ENCODE measurements at regions not wholly inside any gene's neighbourhood (a gene's known extent, or its start where the extent isn't known, plus 50 kb on each side); places are given as distances from the start of the nearest gene placed in this dataset.

GRCh38 chr10:4361581-4361980 is 464.4 kb upstream of the AKR1E2 start:
- Histone ChIP-seq H3K27me3 (ENCODE audit: control insufficient read depth in 2 of 2, insufficient read depth in 2 of 2, low read length in 2 of 2) (no peaks in the 10 kb centered on the region), H3K4me3 (ENCODE audit: low read length) (no peak overlapping the region), H3K9me3 (ENCODE audit: control insufficient read depth in 2 of 3, low read length in 3 of 3) (no peaks in the 10 kb centered on the region), H3K4me1 (ENCODE audit: control insufficient read depth in 2 of 2, insufficient read depth in 2 of 2, low read length in 2 of 2) (no peaks in the 10 kb centered on the region), H3K27ac (ENCODE audit: low read depth, low read length) (no peak overlapping the region), H3K36me3 (ENCODE audit: control insufficient read depth in 2 of 3, insufficient read depth in 3 of 3, low read length in 3 of 3) (no peaks in the 10 kb centered on the region)
- no peak for ATAC-seq
- H3K4me1 Mint-ChIP-seq, result no peaks in the 10 kb centered on the region
- POLR2A ChIA-PET, result no interaction called here
- H3K27ac Mint-ChIP-seq, result no peak overlapping the region
- no peaks in the 10 kb centered on the region for H3K36me3 Mint-ChIP-seq
- no peak overlapping the region for H3K4me3 Mint-ChIP-seq
- intact Hi-C loops (cut with micrococcal nuclease), result no loop called here
- CTCF ChIA-PET, result no interaction called here
- H3K9me3 Mint-ChIP-seq, result no peaks in the 10 kb centered on the region
- no peak for DNase-seq
- H3K27me3 Mint-ChIP-seq, result peaks cover 0 to 27% (median 18%) of the 10 kb centered on the region in 5 donors

- ChIA-PET POLR2A (no interaction called here), CTCF (no interaction called here)
- no peak for DNase-seq
- H3K27ac Mint-ChIP-seq, result no peak overlapping the region
- no peak for ATAC-seq
- no peaks in the 10 kb centered on the region for H3K36me3 ChIP-seq (ENCODE audit: control insufficient read depth in 2 of 3, insufficient read depth in 3 of 3, low read length in 3 of 3)
- H3K36me3 Mint-ChIP-seq, result no peaks in the 10 kb centered on the region
- H3K4me3 Mint-ChIP-seq, result no peak overlapping the region
- H3K4me3 ChIP-seq (ENCODE audit: low read length), result no peak overlapping the region
- no peak overlapping the region for H3K27ac ChIP-seq (ENCODE audit: low read depth, low read length)
- H3K4me1 Mint-ChIP-seq, result no peaks in the 10 kb centered on the region
- no peaks in the 10 kb centered on the region for H3K9me3 ChIP-seq (ENCODE audit: control insufficient read depth in 2 of 3, low read length in 3 of 3)
- intact Hi-C loops (cut with micrococcal nuclease), result no loop called here
- no peaks in the 10 kb centered on the region for H3K4me1 ChIP-seq (ENCODE audit: control insufficient read depth in 2 of 2, insufficient read depth in 2 of 2, low read length in 2 of 2)
- H3K27me3 Mint-ChIP-seq, result peaks cover under 1 to 35% (median 22%) of the 10 kb centered on the region in 5 donors
- H3K9me3 Mint-ChIP-seq, result peaks cover 0 to 1% (median 0%) of the 10 kb centered on the region in 11 donors
- no peaks in the 10 kb centered on the region for H3K27me3 ChIP-seq (ENCODE audit: control insufficient read depth in 2 of 2, insufficient read depth in 2 of 2, low read length in 2 of 2)
Observed at GRCh38 chr10:4359003-4359402, 467.0 kb upstream of the AKR1E2 start.

- Mint-ChIP-seq H3K4me1 (peaks cover 0 to 2% (median 0%) of the 10 kb centered on the region in 7 donors), H3K27me3 (peaks cover 7 to 35% (median 23%) of the 10 kb centered on the region in 5 donors), H3K36me3 (no peaks in the 10 kb centered on the region), H3K9me3 (peaks cover 0 to 1% (median 0%) of the 10 kb centered on the region in 11 donors), H3K4me3 (no peak overlapping the region), H3K27ac (no peak overlapping the region)
- ATAC-seq (no peak), DNase-seq (no peak)
- Histone ChIP-seq H3K36me3 (ENCODE audit: control insufficient read depth in 2 of 3, insufficient read depth in 3 of 3, low read length in 3 of 3) (no peaks in the 10 kb centered on the region), H3K27ac (ENCODE audit: low read depth, low read length) (no peak overlapping the region), H3K9me3 (ENCODE audit: control insufficient read depth in 2 of 3, low read length in 3 of 3) (no peaks in the 10 kb centered on the region), H3K4me1 (ENCODE audit: control insufficient read depth in 2 of 2, insufficient read depth in 2 of 2, low read length in 2 of 2) (no peaks in the 10 kb centered on the region), H3K4me3 (ENCODE audit: low read length) (no peak overlapping the region), H3K27me3 (ENCODE audit: control insufficient read depth in 2 of 2, insufficient read depth in 2 of 2, low read length in 2 of 2) (no peaks in the 10 kb centered on the region)
- ChIA-PET CTCF (interaction anchor here (0.8 kb wide), 1 partner anchor 31 kb away, joined by 3 read pairs; no protein-coding TSS in a partner anchor), POLR2A (no interaction called here)
- intact Hi-C loops (cut with micrococcal nuclease), result no loop called here
Observed at GRCh38 chr10:4357911-4358310, 468.1 kb upstream of the AKR1E2 start.

- DNase-seq (no peak), ATAC-seq (no peak)
- peaks cover 8 to 28% (median 17%) of the 10 kb centered on the region in 5 donors for H3K27me3 Mint-ChIP-seq
- Histone ChIP-seq H3K36me3 (ENCODE audit: control insufficient read depth in 2 of 3, insufficient read depth in 3 of 3, low read length in 3 of 3) (no peaks in the 10 kb centered on the region), H3K27ac (ENCODE audit: low read depth, low read length) (no peak overlapping the region), H3K27me3 (ENCODE audit: control insufficient read depth in 2 of 2, insufficient read depth in 2 of 2, low read length in 2 of 2) (no peaks in the 10 kb centered on the region), H3K4me3 (ENCODE audit: low read length) (no peak overlapping the region), H3K9me3 (ENCODE audit: control insufficient read depth in 2 of 3, low read length in 3 of 3) (no peaks in the 10 kb centered on the region), H3K4me1 (ENCODE audit: control insufficient read depth in 2 of 2, insufficient read depth in 2 of 2, low read length in 2 of 2) (no peaks in the 10 kb centered on the region)
- peaks cover 0 to 1% (median 0%) of the 10 kb centered on the region in 11 donors for H3K9me3 Mint-ChIP-seq
- no peak overlapping the region for H3K27ac Mint-ChIP-seq
- no peak overlapping the region for H3K4me3 Mint-ChIP-seq
- peaks cover 0 to 2% (median 0%) of the 10 kb centered on the region in 7 donors for H3K4me1 Mint-ChIP-seq
- POLR2A ChIA-PET, result no interaction called here
- H3K36me3 Mint-ChIP-seq, result no peaks in the 10 kb centered on the region
- intact Hi-C loops (cut with micrococcal nuclease), result no loop called here
- CTCF ChIA-PET, result no interaction called here
Observed at GRCh38 chr10:4355350-4355749, 470.7 kb upstream of the AKR1E2 start.

- CTCF ChIA-PET, result interaction anchor here (0.9 kb wide), 1 partner anchor 13 kb away, joined by 3 read pairs; no protein-coding TSS in a partner anchor
- intact Hi-C loops (cut with micrococcal nuclease), result no loop called here
- Histone ChIP-seq H3K9me3 (ENCODE audit: control insufficient read depth in 2 of 3, low read length in 3 of 3) (no peaks in the 10 kb centered on the region), H3K4me3 (ENCODE audit: low read length) (no peak overlapping the region), H3K36me3 (ENCODE audit: control insufficient read depth in 2 of 3, insufficient read depth in 3 of 3, low read length in 3 of 3) (no peaks in the 10 kb centered on the region), H3K4me1 (ENCODE audit: control insufficient read depth in 2 of 2, insufficient read depth in 2 of 2, low read length in 2 of 2) (no peaks in the 10 kb centered on the region), H3K27me3 (ENCODE audit: control insufficient read depth in 2 of 2, insufficient read depth in 2 of 2, low read length in 2 of 2) (no peaks in the 10 kb centered on the region), H3K27ac (ENCODE audit: low read depth, low read length) (no peak overlapping the region)
- POLR2A ChIA-PET, result no interaction called here
- Mint-ChIP-seq H3K27me3 (peaks cover 8 to 25% (median 17%) of the 10 kb centered on the region in 5 donors), H3K9me3 (peaks cover 0 to 1% (median 0%) of the 10 kb centered on the region in 11 donors), H3K27ac (no peak overlapping the region), H3K4me1 (peaks cover 0 to 2% (median 0%) of the 10 kb centered on the region in 7 donors), H3K36me3 (no peaks in the 10 kb centered on the region), H3K4me3 (no peak overlapping the region)
- DNase-seq, result no peak
- no peak for ATAC-seq
Observed at GRCh38 chr10:4354382-4354812, 471.6 kb upstream of the AKR1E2 start.

GRCh38 chr10:4353964-4354363 is 472.0 kb upstream of the AKR1E2 start:
- peaks cover 0 to 2% (median 0%) of the 10 kb centered on the region in 7 donors for H3K4me1 Mint-ChIP-seq
- H3K4me3 Mint-ChIP-seq, result no peak overlapping the region
- H3K27ac Mint-ChIP-seq, result no peak overlapping the region
- H3K9me3 Mint-ChIP-seq, result peaks cover 0 to 1% (median 0%) of the 10 kb centered on the region in 11 donors
- DNase-seq, result no peak
- Histone ChIP-seq H3K36me3 (ENCODE audit: control insufficient read depth in 2 of 3, insufficient read depth in 3 of 3, low read length in 3 of 3) (no peaks in the 10 kb centered on the region), H3K4me3 (ENCODE audit: low read length) (no peak overlapping the region), H3K4me1 (ENCODE audit: control insufficient read depth in 2 of 2, insufficient read depth in 2 of 2, low read length in 2 of 2) (no peaks in the 10 kb centered on the region), H3K27me3 (ENCODE audit: control insufficient read depth in 2 of 2, insufficient read depth in 2 of 2, low read length in 2 of 2) (no peaks in the 10 kb centered on the region), H3K9me3 (ENCODE audit: control insufficient read depth in 2 of 3, low read length in 3 of 3) (no peaks in the 10 kb centered on the region), H3K27ac (ENCODE audit: low read depth, low read length) (no peak overlapping the region)
- intact Hi-C loops (cut with micrococcal nuclease), result no loop called here
- peaks cover 8 to 25% (median 17%) of the 10 kb centered on the region in 5 donors for H3K27me3 Mint-ChIP-seq
- ATAC-seq, result no peak
- H3K36me3 Mint-ChIP-seq, result no peaks in the 10 kb centered on the region
- ChIA-PET CTCF (interaction anchor here (0.9 kb wide), 1 partner anchor 14 kb away, joined by 3 read pairs; no protein-coding TSS in a partner anchor), POLR2A (no interaction called here)

- H3K36me3 ChIP-seq (ENCODE audit: control insufficient read depth in 2 of 3, insufficient read depth in 3 of 3, low read length in 3 of 3), result no peaks in the 10 kb centered on the region
- H3K4me3 ChIP-seq (ENCODE audit: low read length), result no peak overlapping the region
- ATAC-seq, result no peak
- no peak overlapping the region for H3K4me3 Mint-ChIP-seq
- no peaks in the 10 kb centered on the region for H3K27me3 ChIP-seq (ENCODE audit: control insufficient read depth in 2 of 2, insufficient read depth in 2 of 2, low read length in 2 of 2)
- peaks cover 8 to 25% (median 17%) of the 10 kb centered on the region in 5 donors for H3K27me3 Mint-ChIP-seq
- H3K9me3 Mint-ChIP-seq, result peaks cover 0 to 1% (median 0%) of the 10 kb centered on the region in 11 donors
- H3K4me1 Mint-ChIP-seq, result peaks cover 0 to 2% (median 0%) of the 10 kb centered on the region in 7 donors
- no peak overlapping the region for H3K27ac Mint-ChIP-seq
- H3K4me1 ChIP-seq (ENCODE audit: control insufficient read depth in 2 of 2, insufficient read depth in 2 of 2, low read length in 2 of 2), result no peaks in the 10 kb centered on the region
- intact Hi-C loops (cut with micrococcal nuclease), result no loop called here
- H3K27ac ChIP-seq (ENCODE audit: low read depth, low read length), result no peak overlapping the region
- no peaks in the 10 kb centered on the region for H3K36me3 Mint-ChIP-seq
- CTCF ChIA-PET, result no interaction called here
- POLR2A ChIA-PET, result no interaction called here
- DNase-seq, result no peak
- H3K9me3 ChIP-seq (ENCODE audit: control insufficient read depth in 2 of 3, low read length in 3 of 3), result no peaks in the 10 kb centered on the region
Observed at GRCh38 chr10:4353059-4353655, 472.9 kb upstream of the AKR1E2 start.

All from naive thymus-derived CD4-positive, alpha-beta T cell (primary cell).